GM23248 (cell line): ENCODE measurements at regions not wholly inside any gene's neighbourhood (a gene's known extent, or its start where the extent isn't known, plus 50 kb on each side); places are given as distances from the start of the nearest gene placed in this dataset.

Experiments
- EZH2 ChIP-seq: fragments of 200-600 bp; sonication (generic); IDR thresholded peaks from 2 replicates; pipeline ENCODE4 v1.6.1; 2018; ENCODE audit warnings: antibody characterized with exemption, mild to moderate bottlenecking; ENCODE audit not compliant: insufficient read depth, poor library complexity, severe bottlenecking
- EZH2phosphoT487 ChIP-seq: fragments of 200-600 bp; sonication (generic); IDR thresholded peaks from 2 replicates; pipeline ENCODE4 v1.6.1; 2018; ENCODE audit warnings: antibody characterized with exemption, moderate library complexity, mild to moderate bottlenecking, low read depth; ENCODE audit not compliant: insufficient read depth

GRCh38 chr1:29784276-29785136 lies 548.2 kb downstream of the PTPRU start:
- TF ChIP-seq EZH2 (no peak), EZH2phosphoT487 (no peak)
